ENCODE measurements at regions not wholly inside any gene's neighbourhood (a gene's known extent, or its start where the extent isn't known, plus 50 kb on each side); places are given as distances from the start of the nearest gene placed in this dataset.

DNA sequence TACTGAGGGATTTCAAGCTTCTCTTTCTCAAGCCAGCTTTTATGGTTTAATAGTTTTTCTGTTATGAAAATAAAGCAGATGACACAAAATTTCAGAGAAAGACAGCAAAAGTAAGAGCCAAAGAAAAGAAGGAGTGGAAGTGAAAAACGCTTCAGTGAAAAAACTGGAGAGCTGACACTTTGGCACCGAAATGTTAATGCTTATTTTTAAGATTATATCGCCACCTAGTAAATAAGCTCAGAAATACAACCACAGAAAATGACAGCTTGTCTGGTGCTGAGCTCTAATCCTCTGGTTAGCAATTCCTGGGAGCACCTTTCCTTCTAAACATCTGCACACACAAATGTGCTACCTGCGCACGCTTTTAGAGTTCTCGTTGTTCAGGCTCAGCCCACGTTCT is 101.6 kb downstream of the ZPLD1 start:
- BruUV-seq (replicated peaks), result no TSS peak
- Histone ChIP-seq H3K4me3 (ENCODE audit: low read depth in 2 of 2, low read length in 2 of 2) (no peak overlapping the region), H3K27me3 (ENCODE audit: control insufficient read depth, insufficient read depth, low read length) (no peaks in the 10 kb centered on the region), H3K9me3 (ENCODE audit: control insufficient read depth, insufficient read depth, low read depth, low read length) (no peaks in the 10 kb centered on the region), H3K36me3 (ENCODE audit: control insufficient read depth, insufficient read depth, low read length) (no peaks in the 10 kb centered on the region), H3K27ac (ENCODE audit: low read length) (no peak overlapping the region), H3K4me1 (ENCODE audit: control insufficient read depth, insufficient read depth, low read length) (no peaks in the 10 kb centered on the region)
- intact Hi-C loops (cut with micrococcal nuclease; ENCODE audit: unreplicated experiment) (loop anchor here (1.0 to 5.0 kb wide), 3 partner anchors 301 to 734 kb away; no protein-coding TSS in a partner anchor), in situ Hi-C loops (cut with HindIII; ENCODE audit: low pct_unique_long_range_greater_than_20kb, low sequenced_read_pairs) (loop anchor here (25.0 kb wide), 2 partner anchors 299 to 724 kb away; no protein-coding TSS in a partner anchor)
- TF ChIP-seq, protein P1, sequence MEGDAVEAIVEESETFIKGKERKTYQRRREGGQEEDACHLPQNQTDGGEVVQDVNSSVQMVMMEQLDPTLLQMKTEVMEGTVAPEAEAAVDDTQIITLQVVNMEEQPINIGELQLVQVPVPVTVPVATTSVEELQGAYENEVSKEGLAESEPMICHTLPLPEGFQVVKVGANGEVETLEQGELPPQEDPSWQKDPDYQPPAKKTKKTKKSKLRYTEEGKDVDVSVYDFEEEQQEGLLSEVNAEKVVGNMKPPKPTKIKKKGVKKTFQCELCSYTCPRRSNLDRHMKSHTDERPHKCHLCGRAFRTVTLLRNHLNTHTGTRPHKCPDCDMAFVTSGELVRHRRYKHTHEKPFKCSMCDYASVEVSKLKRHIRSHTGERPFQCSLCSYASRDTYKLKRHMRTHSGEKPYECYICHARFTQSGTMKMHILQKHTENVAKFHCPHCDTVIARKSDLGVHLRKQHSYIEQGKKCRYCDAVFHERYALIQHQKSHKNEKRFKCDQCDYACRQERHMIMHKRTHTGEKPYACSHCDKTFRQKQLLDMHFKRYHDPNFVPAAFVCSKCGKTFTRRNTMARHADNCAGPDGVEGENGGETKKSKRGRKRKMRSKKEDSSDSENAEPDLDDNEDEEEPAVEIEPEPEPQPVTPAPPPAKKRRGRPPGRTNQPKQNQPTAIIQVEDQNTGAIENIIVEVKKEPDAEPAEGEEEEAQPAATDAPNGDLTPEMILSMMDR (IDR thresholded peaks at IDR 0.05), result peak; percentile 69
- no peak for TF ChIP-seq TCF7L2 (IDR thresholded peaks at IDR 0.05; ENCODE audit: low read depth, low read length)
- ChIA-PET CTCF (interaction anchor here (0.7 to 1.9 kb wide), 4 partner anchors 299 to 311 kb away, joined by 3 to 33 read pairs (median 10); no protein-coding TSS in a partner anchor), POLR2A (interaction anchor here (0.6 kb wide), 1 partner anchor 713 kb away, joined by 3 read pairs; no protein-coding TSS in a partner anchor)
- peak; percentile 25 for DNase-seq (ENCODE audit: low read depth, low spot score)
- peak; percentile 84 for ATAC-seq

GRCh38 chr3:102537123-102537522 is 102.3 kb downstream of the ZPLD1 start:
- H3K4me1 ChIP-seq (ENCODE audit: control insufficient read depth, insufficient read depth, low read length), result no peaks in the 10 kb centered on the region
- in situ Hi-C loops (cut with HindIII; ENCODE audit: low pct_unique_long_range_greater_than_20kb, low sequenced_read_pairs), result loop anchor here (25.0 kb wide), 2 partner anchors 300 to 725 kb away; no protein-coding TSS in a partner anchor
- ATAC-seq (no peak), DNase-seq (ENCODE audit: low read depth, low spot score) (no peak)
- POLR2A ChIA-PET, result no interaction called here
- H3K9me3 ChIP-seq (ENCODE audit: control insufficient read depth, insufficient read depth, low read depth, low read length), result no peaks in the 10 kb centered on the region
- no peaks in the 10 kb centered on the region for H3K36me3 ChIP-seq (ENCODE audit: control insufficient read depth, insufficient read depth, low read length)
- no peak overlapping the region for H3K4me3 ChIP-seq (ENCODE audit: low read depth in 2 of 2, low read length in 2 of 2)
- BruUV-seq (replicated peaks), result no TSS peak
- CTCF ChIA-PET, result interaction anchor here (0.9 to 1.9 kb wide), 3 partner anchors 301 to 312 kb away, joined by 3 to 33 read pairs (median 17); no protein-coding TSS in a partner anchor
- no peaks in the 10 kb centered on the region for H3K27me3 ChIP-seq (ENCODE audit: control insufficient read depth, insufficient read depth, low read length)
- intact Hi-C loops (cut with micrococcal nuclease; ENCODE audit: unreplicated experiment), result loop anchor here (5.0 kb wide), 1 partner anchor 735 kb away; no protein-coding TSS in a partner anchor
- TF ChIP-seq SIN3A (IDR thresholded peaks at IDR 0.05; ENCODE audit: borderline replicate concordance, insufficient read depth, low read depth, low read length) (no peak), POLR2AphosphoS5 (IDR thresholded peaks at IDR 0.05; ENCODE audit: low read depth, low read length) (no peak)
- H3K27ac ChIP-seq (ENCODE audit: low read length), result no peak overlapping the region

DNA sequence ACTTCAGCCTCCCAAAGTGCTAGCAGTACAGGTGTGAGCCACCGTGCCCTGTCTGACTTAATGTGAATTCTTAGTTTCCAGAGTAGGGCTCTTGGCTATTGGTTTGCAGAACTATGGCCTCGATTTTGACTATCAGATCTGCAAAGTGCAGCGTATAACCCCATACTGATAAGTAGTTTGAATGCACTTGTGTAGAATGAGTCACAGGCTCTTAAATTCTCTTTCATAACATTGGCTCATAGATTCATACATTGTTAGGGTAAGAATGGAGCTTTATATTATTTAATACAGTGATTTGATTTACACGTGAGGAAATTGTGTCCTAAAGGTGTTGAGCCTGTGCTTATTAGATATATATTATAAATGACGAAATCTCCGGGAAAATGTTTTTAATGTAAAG is 109.9 kb downstream of the ZPLD1 start:
- intact Hi-C loops (cut with micrococcal nuclease; ENCODE audit: unreplicated experiment), result no loop called here
- in situ Hi-C loops (cut with HindIII; ENCODE audit: low pct_unique_long_range_greater_than_20kb, low sequenced_read_pairs), result loop anchor here (25.0 kb wide), 2 partner anchors 307 to 732 kb away; no protein-coding TSS in a partner anchor
- Histone ChIP-seq H3K27ac (ENCODE audit: low read length) (no peak overlapping the region), H3K36me3 (ENCODE audit: control insufficient read depth, insufficient read depth, low read length) (no peaks in the 10 kb centered on the region), H3K4me1 (ENCODE audit: control insufficient read depth, insufficient read depth, low read length) (no peaks in the 10 kb centered on the region), H3K9me3 (ENCODE audit: control insufficient read depth, insufficient read depth, low read depth, low read length) (no peaks in the 10 kb centered on the region), H3K27me3 (ENCODE audit: control insufficient read depth, insufficient read depth, low read length) (no peaks in the 10 kb centered on the region), H3K4me3 (ENCODE audit: low read depth in 2 of 2, low read length in 2 of 2) (no peak overlapping the region)
- DNase-seq (ENCODE audit: low read depth, low spot score) (no peak), ATAC-seq (no peak)
- CTCF ChIA-PET, result no interaction called here
- TF ChIP-seq, protein P2, sequence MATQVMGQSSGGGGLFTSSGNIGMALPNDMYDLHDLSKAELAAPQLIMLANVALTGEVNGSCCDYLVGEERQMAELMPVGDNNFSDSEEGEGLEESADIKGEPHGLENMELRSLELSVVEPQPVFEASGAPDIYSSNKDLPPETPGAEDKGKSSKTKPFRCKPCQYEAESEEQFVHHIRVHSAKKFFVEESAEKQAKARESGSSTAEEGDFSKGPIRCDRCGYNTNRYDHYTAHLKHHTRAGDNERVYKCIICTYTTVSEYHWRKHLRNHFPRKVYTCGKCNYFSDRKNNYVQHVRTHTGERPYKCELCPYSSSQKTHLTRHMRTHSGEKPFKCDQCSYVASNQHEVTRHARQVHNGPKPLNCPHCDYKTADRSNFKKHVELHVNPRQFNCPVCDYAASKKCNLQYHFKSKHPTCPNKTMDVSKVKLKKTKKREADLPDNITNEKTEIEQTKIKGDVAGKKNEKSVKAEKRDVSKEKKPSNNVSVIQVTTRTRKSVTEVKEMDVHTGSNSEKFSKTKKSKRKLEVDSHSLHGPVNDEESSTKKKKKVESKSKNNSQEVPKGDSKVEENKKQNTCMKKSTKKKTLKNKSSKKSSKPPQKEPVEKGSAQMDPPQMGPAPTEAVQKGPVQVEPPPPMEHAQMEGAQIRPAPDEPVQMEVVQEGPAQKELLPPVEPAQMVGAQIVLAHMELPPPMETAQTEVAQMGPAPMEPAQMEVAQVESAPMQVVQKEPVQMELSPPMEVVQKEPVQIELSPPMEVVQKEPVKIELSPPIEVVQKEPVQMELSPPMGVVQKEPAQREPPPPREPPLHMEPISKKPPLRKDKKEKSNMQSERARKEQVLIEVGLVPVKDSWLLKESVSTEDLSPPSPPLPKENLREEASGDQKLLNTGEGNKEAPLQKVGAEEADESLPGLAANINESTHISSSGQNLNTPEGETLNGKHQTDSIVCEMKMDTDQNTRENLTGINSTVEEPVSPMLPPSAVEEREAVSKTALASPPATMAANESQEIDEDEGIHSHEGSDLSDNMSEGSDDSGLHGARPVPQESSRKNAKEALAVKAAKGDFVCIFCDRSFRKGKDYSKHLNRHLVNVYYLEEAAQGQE (IDR thresholded peaks at IDR 0.05; ENCODE audit: insufficient read depth in 1 of 2, low read depth in 2 of 2, low read length in 1 of 2), result no peak
- TF ChIP-seq SIN3A (IDR thresholded peaks at IDR 0.05; ENCODE audit: borderline replicate concordance, insufficient read depth, low read depth, low read length), result no peak
- no peak for TF ChIP-seq POLR2AphosphoS5 (IDR thresholded peaks at IDR 0.05; ENCODE audit: low read depth, low read length)
- TF ChIP-seq, protein P1 (IDR thresholded peaks at IDR 0.05), result no peak
- no peak for TF ChIP-seq TCF7L2 (IDR thresholded peaks at IDR 0.05; ENCODE audit: low read depth, low read length)
- BruUV-seq (replicated peaks), result no TSS peak
- POLR2A ChIA-PET, result no interaction called here
